NT2/D1 (cell line): ENCODE measurements at regions not wholly inside any gene's neighbourhood (a gene's known extent, or its start where the extent isn't known, plus 50 kb on each side); places are given as distances from the start of the nearest gene placed in this dataset.

Experiments
- DNase-seq: peaks from one replicate; pipeline ENCODE4 v3.0.0-alpha.2; 2011; ENCODE audit warnings: low read depth, low spot score
- H3K27me3 ChIP-seq: 2 replicates; pipeline ENCODE4 v1.6.0; 2011; ENCODE audit warnings: mild to moderate bottlenecking; ENCODE audit not compliant: insufficient read length, insufficient read depth
- H3K36me3 ChIP-seq: 2 replicates; pipeline ENCODE4 v1.6.1; 2011; ENCODE audit warnings: mild to moderate bottlenecking, low read length, mixed read lengths; ENCODE audit not compliant: insufficient read depth, insufficient read length
- H3K4me1 ChIP-seq: 2 replicates; pipeline ENCODE4 v1.5.1; 2011; ENCODE audit not compliant: insufficient read depth, insufficient read length
- H3K4me3 ChIP-seq: 2 replicates; pipeline ENCODE4 v1.5.1; 2011; ENCODE audit warnings: low read depth; ENCODE audit not compliant: insufficient read length
- H3K9ac ChIP-seq: 2 replicates; pipeline ENCODE4 v1.6.0; 2011; ENCODE audit warnings: low read depth; ENCODE audit not compliant: insufficient read length
- H3K9me3 ChIP-seq: 2 replicates; pipeline ENCODE4 v1.5.1; 2011; ENCODE audit warnings: mild to moderate bottlenecking, low read length; ENCODE audit not compliant: insufficient read depth
- SUZ12 ChIP-seq: IDR thresholded peaks from 2 replicates; pipeline ENCODE4 v1.6.1; 2011; ENCODE audit not compliant: insufficient read length, insufficient read depth; ENCODE audit errors: extremely low read depth
- YY1 ChIP-seq: IDR thresholded peaks from 2 replicates; pipeline ENCODE4 v1.6.1; 2011; ENCODE audit not compliant: insufficient read length, insufficient read depth
- ZNF274 ChIP-seq: IDR thresholded peaks from 2 replicates; pipeline ENCODE4 v1.6.1; 2011; ENCODE audit warnings: mild to moderate bottlenecking, low read depth, low read length

DNA sequence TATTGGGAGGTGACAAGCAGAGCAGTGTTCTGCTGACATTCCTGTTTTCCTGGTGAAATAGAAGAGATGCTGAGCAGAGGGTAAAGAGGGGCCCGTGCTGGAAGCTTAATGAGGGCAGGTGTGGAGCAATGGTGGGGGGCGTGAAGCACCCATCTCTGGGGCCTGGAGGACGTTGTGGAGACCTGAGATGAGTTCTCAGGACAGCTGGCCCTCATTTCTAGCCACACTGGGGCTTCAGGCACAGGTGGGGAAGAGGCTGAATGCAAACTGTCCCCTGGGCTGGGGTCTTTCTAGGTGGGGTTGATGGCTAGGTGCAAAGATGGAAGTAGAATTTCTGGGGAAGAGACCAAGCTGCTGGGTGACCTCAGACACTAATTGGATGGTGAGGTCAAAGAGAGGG lies 274.2 kb upstream of the TCERG1L start:
- Histone ChIP-seq H3K27me3 (no peaks in the 10 kb centered on the region), H3K36me3 (no peaks in the 10 kb centered on the region), H3K4me1 (no peaks in the 10 kb centered on the region), H3K9ac (no peak overlapping the region), H3K9me3 (no peaks in the 10 kb centered on the region), H3K4me3 (no peak overlapping the region)
- no peak for DNase-seq
- no peak for TF ChIP-seq ZNF274
- TF ChIP-seq SUZ12: no peak
- TF ChIP-seq YY1: no peak

DNA sequence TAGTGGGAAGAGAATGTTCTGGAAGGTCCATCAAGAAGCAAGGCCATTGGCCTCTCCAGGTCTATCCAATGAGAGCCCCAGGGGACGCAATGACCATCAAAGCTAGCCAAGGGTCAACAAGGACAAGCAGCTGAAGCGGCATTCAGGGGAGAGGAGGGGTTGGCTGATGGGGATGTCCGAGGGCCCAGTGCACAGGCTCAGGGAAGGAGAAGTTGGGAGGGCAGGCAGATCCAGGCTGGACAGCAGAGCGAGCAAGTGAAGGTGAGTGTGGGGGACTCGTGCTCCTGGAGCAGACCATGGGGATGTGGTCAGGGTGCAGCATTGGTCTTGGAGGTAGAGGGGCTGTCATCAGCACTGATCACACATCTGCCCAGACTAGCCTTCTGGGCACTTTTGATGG lies 275.4 kb upstream of the TCERG1L start:
- DNase-seq: no peak
- Histone ChIP-seq H3K4me3 (no peak overlapping the region), H3K9ac (no peak overlapping the region), H3K36me3 (no peaks in the 10 kb centered on the region), H3K9me3 (no peaks in the 10 kb centered on the region), H3K27me3 (no peaks in the 10 kb centered on the region), H3K4me1 (no peaks in the 10 kb centered on the region)
- no peak for TF ChIP-seq SUZ12
- TF ChIP-seq YY1: no peak
- no peak for TF ChIP-seq ZNF274

DNA sequence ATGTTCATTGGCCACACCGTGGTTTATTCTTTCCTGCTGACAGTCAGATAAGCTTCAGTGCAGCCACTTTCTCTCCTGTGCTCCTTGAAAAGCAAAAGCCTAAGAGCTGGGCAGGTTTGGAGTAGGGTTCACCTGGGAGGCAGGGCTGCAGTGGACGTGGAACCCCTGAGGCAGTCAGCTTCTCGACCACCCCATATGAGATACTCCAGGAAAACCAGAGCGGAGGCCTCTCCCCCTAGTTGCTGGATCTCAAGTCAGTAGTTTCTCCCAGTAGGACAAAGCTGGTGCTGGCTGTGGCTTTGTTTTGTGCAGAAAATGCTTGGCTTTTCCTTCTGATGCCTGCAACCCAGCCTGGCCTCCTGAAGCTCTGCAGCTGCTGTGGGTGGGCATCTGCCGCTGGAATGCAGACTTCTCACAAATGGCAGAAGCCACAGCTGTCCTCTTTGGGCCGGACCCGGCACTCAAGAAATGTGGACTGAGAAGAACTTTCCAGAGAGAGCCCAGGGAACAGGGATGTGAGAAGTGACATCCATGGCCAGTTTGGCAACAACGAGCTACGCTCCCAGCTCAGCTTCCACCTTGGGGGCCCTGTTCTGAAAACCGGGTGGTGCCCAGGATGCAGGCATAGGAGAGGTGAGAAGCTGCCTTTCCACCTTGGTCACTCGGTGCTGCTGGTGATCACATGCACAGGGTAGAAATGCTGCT lies 276.6 kb upstream of the TCERG1L start:
- DNase-seq: no peak
- Histone ChIP-seq H3K27me3 (no peaks in the 10 kb centered on the region), H3K9ac (no peak overlapping the region), H3K36me3 (no peaks in the 10 kb centered on the region), H3K9me3 (no peaks in the 10 kb centered on the region), H3K4me3 (no peak overlapping the region), H3K4me1 (no peaks in the 10 kb centered on the region)
- TF ChIP-seq YY1 (no peak), SUZ12 (no peak), ZNF274 (no peak)

DNA sequence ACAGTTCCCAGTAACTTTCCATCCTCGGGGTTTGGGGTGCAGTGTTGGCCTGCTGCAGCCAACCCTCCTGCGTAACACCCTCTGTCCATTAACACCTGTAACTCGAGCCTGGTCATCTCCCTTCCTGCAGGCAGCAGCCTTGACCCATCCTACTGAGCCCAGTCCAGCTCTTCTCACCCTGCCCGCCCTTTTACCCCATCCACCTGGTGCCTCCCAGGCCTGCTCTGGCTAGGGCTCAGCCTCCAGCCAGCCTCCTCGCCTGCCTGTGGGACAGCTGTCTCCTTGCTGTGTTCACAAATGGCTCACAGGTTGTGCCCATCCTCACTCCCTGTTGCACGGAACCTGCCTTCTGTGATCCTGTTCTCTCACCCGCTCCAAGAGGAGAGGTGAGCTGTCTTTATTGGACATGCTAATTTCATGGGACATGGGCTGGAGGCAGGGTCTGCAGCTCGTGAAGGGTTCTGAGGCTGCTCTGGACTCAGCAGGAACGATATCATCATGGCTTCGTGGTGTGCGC lies 277.2 kb upstream of the TCERG1L start:
- Histone ChIP-seq H3K9ac (no peak overlapping the region), H3K9me3 (no peaks in the 10 kb centered on the region), H3K27me3 (no peaks in the 10 kb centered on the region), H3K4me1 (no peaks in the 10 kb centered on the region), H3K4me3 (no peak overlapping the region), H3K36me3 (no peaks in the 10 kb centered on the region)
- TF ChIP-seq SUZ12: no peak
- TF ChIP-seq ZNF274: no peak
- no peak for TF ChIP-seq YY1
- DNase-seq: no peak

DNA sequence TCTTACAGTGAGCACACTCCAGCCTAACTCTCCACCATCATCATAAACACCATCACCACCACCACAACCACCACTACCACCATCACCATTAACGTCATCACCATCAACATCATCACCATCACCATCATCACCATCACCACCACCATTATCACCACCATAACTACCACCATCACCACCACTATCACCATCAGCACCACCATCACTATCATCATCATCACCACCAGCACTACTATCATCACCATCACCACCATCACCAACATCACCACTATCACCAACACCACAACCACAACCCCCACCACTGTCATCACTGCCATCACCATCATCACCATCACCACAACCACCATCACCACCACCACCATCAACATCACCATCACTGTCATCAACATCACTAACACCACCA lies 279.0 kb upstream of the TCERG1L start:
- Histone ChIP-seq H3K9ac (no peak overlapping the region), H3K27me3 (no peaks in the 10 kb centered on the region), H3K9me3 (no peaks in the 10 kb centered on the region), H3K4me1 (no peaks in the 10 kb centered on the region), H3K36me3 (no peaks in the 10 kb centered on the region), H3K4me3 (no peak overlapping the region)
- no peak for DNase-seq
- TF ChIP-seq YY1: no peak
- no peak for TF ChIP-seq SUZ12
- TF ChIP-seq ZNF274: no peak

DNA sequence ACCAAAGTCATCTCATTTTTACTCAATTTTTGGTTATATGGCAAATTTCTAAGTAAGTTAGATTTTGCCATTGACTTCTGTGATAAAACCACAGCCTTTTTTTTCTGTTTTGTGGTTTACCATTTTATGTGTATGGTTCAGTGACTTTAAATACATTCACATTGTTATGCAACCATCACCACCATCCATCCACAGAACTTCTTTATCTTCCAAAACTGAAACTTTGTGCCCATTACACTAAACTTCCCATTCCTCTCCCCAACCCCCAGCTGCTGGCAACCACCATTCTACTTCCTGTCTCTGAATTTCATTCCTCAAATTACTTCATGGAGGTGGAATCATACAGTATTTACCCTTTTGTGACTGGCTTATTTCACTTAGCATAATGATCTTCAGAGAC lies 280.4 kb upstream of the TCERG1L start:
- DNase-seq: no peak
- TF ChIP-seq ZNF274 (no peak), SUZ12 (no peak), YY1 (no peak)
- no peak overlapping the region for H3K9ac ChIP-seq
- no peaks in the 10 kb centered on the region for H3K36me3 ChIP-seq
- H3K9me3 ChIP-seq: no peaks in the 10 kb centered on the region
- no peaks in the 10 kb centered on the region for H3K27me3 ChIP-seq
- no peaks in the 10 kb centered on the region for H3K4me1 ChIP-seq
- H3K4me3 ChIP-seq: no peak overlapping the region

DNA sequence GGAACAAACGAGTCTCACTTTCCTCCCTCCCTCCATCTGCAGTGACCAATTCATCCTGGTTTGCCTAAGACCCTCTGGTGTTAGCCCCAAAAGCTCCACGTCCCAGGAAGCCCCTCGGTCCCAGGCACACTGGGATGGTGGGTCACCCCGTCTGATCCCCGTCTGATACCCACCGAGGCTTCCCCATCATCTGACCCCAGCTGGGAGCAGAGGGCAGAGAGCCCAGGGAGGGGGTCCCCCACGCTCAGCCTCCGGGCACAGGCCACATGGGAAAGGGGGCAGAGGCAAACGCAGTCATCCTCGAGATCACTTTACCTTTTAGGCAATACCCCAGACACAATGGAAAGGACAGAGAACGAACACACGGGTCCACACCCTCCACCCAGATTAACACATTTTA lies 291.6 kb upstream of the PPP2R2D start:
- DNase-seq: no peak
- TF ChIP-seq SUZ12: no peak
- no peak for TF ChIP-seq ZNF274
- no peak for TF ChIP-seq YY1
- H3K27me3 ChIP-seq: no peaks in the 10 kb centered on the region
- no peak overlapping the region for H3K4me3 ChIP-seq
- H3K4me1 ChIP-seq: no peaks in the 10 kb centered on the region
- H3K36me3 ChIP-seq: no peaks in the 10 kb centered on the region
- H3K9ac ChIP-seq: no peak overlapping the region
- no peaks in the 10 kb centered on the region for H3K9me3 ChIP-seq

DNA sequence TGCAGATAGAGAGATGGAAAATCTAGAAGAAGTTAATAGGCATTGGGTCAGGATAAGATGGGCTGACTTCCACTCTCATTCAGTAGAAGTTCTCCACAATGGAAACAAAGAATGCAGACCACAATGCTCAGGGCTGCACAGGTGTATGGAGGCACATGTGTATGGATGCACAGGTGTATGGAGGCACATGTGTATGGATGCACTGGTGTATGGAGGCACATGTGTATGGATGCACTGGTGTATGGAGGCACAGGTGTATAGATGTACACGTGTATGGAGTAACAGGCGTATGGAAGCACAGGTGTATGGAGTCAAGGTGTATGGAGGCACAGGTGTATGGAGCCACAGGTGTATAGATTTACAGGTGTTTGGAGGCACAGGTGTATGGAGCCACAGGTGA lies 285.7 kb upstream of the PPP2R2D start:
- Histone ChIP-seq H3K9me3 (no peaks in the 10 kb centered on the region), H3K27me3 (no peaks in the 10 kb centered on the region), H3K36me3 (no peaks in the 10 kb centered on the region), H3K9ac (no peak overlapping the region), H3K4me3 (no peak overlapping the region), H3K4me1 (no peaks in the 10 kb centered on the region)
- DNase-seq: no peak
- TF ChIP-seq ZNF274: no peak
- TF ChIP-seq SUZ12: no peak
- TF ChIP-seq YY1: no peak
